GM10248 (cell line): ENCODE measurements at regions not wholly inside any gene's neighbourhood (a gene's known extent, or its start where the extent isn't known, plus 50 kb on each side); places are given as distances from the start of the nearest gene placed in this dataset.

Experiments used
- CTCF ChIA-PET: fragments of 300-600 bp; sonication (Branson Sonifier 250); formaldehyde crosslinking; extraction: SDS; loops from one replicate; lab custom pipeline; 2021; ENCODE audit warnings: antibody characterized with exemption; lab: Yijun Ruan, JAX
- POLR2A ChIA-PET: fragments of 350-650 bp; sonication (Branson Sonifier 250); formaldehyde crosslinking; extraction: SDS; loops from one replicate; lab custom pipeline; 2020; ENCODE audit warnings: antibody characterized with exemption; lab: Yijun Ruan, JAX
- DNase-seq: peaks from one replicate; pipeline ENCODE4 v3.0.0; 2012; ENCODE audit errors: extremely low spot score
- CTCF ChIP-seq: IDR thresholded peaks from 2 replicates; pipeline ENCODE4 v1.5.1; 2012; ENCODE audit warnings: mild to moderate bottlenecking, low read depth; ENCODE audit errors: extremely low read depth, missing control alignments, control extremely low read depth

- DNase-seq: no peak
- no peak for TF ChIP-seq CTCF
- CTCF ChIA-PET: interaction anchor here (1.3 to 3.3 kb wide), 3 partner anchors 12 to 83 kb away, joined by 3 to 15 read pairs (median 3); no protein-coding TSS in a partner anchor
- POLR2A ChIA-PET: no interaction called here
Measured at GRCh38 chr13:40464337-40465014, 202.0 kb downstream of the FOXO1 start.

GRCh38 chr13:40465015-40465390, 201.4 kb downstream of the FOXO1 start:
- DNase-seq: no peak
- no peak for TF ChIP-seq CTCF
- ChIA-PET POLR2A (no interaction called here), CTCF (interaction anchor here (3.3 kb wide), 1 partner anchor 12 kb away, joined by 15 read pairs; no protein-coding TSS in a partner anchor)

- ChIA-PET POLR2A (no interaction called here), CTCF (interaction anchor here (1.4 to 2.1 kb wide), 4 partner anchors 9 to 37 kb away, joined by 4 to 6 read pairs (median 4); no protein-coding TSS in a partner anchor)
- no peak for TF ChIP-seq CTCF
- no peak for DNase-seq
Measured at GRCh38 chr13:40466272-40466671, 200.2 kb downstream of the FOXO1 start.

DNA sequence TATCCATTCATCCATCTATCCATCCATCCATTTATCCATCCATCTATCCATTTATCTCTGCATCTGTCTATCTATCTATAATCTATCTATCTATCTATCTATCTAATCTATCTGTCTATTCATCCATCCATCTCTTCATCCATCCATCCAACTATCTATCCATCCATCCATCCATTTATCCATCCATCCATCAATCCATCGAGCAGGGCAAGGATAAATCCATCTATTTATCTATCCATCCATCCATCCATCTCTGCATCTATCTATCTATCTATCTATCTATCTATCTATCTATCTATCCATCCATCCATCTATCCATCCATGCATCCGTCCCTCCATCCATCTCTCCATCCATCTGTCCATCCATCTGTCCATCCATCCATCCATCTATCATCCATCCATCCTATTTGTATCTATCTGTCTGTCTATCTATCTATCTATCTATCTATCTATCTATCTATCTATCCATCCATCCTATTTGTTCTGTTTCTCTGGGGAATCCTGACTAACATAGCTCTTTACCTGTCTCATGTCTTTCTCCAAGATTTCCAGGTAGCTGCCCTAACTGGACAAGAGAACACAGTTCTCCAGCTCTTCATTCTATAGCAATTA, 198.1 kb downstream of the FOXO1 start:
- CTCF ChIA-PET: no interaction called here

DNA sequence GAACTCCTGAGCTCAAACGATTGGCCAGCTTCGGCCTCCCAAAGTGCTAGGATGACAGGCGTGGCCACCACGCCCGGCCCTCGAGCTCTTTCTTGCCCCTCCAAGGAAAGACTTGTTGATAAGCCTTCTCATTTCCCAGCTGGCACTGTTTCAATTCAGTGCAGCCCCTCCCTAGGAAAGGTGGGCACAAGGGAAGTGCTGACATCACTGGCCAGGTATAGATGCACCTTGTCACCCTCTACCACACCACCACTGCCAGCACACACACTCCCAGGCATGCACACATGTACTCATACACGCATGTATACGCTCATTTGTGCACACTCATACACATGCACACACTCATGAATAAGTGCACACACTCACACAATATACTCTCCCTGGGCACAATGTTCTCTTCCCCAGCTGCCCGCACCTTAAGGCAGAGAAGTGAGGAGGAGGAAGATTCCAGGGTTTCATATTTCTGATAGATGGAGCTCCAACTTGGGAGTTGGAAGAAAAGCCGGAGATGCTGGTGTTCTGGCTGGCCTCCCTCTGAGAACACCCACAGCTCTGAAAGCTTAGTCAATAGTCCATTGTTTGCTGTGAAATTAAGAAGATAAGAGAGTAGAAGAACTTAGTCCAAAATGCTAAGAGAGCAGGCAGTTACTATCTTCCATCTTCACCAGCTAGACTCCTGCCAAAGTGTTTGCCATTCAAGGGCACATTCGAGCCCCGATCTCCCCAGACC, 196.7 kb downstream of the FOXO1 start:
- DNase-seq: no peak
- CTCF ChIA-PET: interaction anchor here (0.7 to 2.4 kb wide), 6 partner anchors 11 to 37 kb away, joined by 3 to 8 read pairs (median 4); no protein-coding TSS in a partner anchor
- no peak for TF ChIP-seq CTCF
- POLR2A ChIA-PET: no interaction called here

More for the DNA sequence above, 198.1 kb downstream of the FOXO1 start:
- no peak for TF ChIP-seq CTCF
- POLR2A ChIA-PET: no interaction called here
- no peak for DNase-seq

- no peak for TF ChIP-seq CTCF
- POLR2A ChIA-PET: no interaction called here
- CTCF ChIA-PET: interaction anchor here (1.0 to 2.4 kb wide), 4 partner anchors 12 to 38 kb away, joined by 3 to 8 read pairs (median 5); no protein-coding TSS in a partner anchor
- DNase-seq: no peak
Measured at GRCh38 chr13:40470660-40471059, 195.8 kb downstream of the FOXO1 start.
